NCI-H2081 (cell line): ENCODE measurements at regions not wholly inside any gene's neighbourhood (a gene's known extent, or its start where the extent isn't known, plus 50 kb on each side); places are given as distances from the start of the nearest gene placed in this dataset.
"Not testable (repeated sequence)": the region's sequence is repeated elsewhere in the genome, so short reads cannot be mapped to it uniquely, and the experiment has no call there.

ENCODE experiments used
- DNase-seq, 2 experiments: peaks; one replicate each; lab custom pipeline; 2025; lab: John Stamatoyannopoulos, UW

GRCh38 chr21:35309316-35309715 lies 260.2 kb upstream of the RUNX1 start:
- no peak for DNase-seq

DNA sequence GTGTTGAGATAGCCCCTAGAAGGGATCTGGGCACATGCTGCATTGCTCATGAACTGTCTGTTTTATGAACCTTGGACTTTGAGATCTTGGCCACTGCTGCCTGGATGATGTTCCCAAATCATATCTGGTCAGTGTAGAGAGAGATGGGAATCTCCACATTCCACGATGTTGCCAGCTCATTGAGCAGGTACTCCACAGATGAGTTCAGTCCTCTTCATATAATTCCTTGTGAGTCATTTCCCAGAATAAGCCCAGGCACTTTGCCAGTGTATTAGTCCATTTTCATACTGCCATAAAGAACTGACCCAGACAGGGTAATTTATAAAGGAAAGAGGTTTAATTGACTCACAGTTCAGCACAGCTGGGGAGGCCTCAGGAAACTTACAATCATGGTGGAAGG lies 254.0 kb upstream of the RUNX1 start:
- no peak for DNase-seq

DNA sequence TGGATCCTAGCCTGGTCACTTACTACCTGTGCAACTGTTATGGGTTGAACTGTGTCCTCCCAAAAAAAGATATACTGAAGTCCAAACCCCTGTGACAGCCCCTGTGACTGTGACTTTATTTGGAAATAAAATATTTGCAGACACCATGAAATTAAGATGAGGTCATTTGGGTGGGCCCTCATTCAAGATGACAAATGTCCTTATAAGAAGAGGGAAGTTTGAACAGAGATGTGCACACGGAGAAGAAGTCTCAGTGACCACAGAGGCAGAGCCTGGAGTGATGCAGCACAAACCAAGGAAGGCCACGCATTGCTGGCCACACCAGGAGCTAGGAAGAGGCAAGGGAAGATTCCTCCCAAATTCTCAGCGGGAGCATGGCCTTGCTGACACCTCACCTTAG lies 249.7 kb upstream of the RUNX1 start:
- no peak for DNase-seq

DNA sequence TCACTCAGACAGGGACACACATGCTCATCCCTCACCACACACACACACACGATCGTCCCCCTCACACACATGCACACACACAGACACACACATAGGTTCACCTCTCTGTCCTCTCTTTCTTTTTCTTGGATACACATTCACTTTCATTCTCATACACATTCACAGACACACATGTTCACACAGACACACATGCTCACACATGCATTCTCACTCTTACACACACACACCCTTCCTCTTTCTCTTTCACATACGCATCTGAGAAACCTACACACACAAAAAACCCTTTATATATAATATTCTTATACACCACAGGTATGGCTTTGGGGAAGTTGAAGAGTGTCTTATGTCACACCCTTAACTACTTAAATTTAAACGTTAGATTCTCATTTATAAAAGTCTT lies 248.6 kb upstream of the RUNX1 start:
- DNase-seq: no peak

DNA sequence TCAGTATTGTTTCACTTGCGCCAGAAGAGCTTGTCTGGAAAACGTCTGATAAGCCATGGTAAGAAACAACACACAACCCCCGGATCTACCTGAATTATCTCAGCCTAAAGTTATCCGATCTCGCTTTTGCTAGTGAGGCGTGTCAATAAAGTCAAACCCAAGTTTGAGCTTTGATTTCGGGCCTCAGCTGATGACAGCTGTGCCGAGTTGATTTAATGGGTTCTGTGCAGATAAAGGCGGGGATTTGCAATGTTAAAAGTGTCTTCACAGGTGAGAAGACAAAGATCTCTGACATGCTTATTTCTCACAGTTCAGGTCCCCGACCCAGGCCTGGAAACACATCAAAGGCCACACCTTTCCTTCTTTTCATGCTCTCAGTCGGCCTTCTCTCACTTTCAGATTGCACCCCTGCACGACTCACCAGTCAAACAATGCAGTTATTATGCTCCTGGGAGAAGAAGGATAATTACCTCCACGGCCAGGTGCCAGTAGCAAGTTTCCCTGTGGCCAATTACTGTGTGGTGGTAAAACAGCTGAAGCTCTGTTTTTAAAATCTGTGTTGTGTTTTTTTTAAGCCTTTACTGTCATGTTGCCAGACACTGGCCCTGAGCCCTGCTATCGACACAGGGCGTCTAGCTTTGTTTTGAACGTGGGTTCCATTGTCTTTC lies 245.3 kb upstream of the RUNX1 start:
- DNase-seq: peak; percentile 66 to 86

GRCh38 chr21:35291973-35292627 lies 243.0 kb upstream of the RUNX1 start:
- no peak for DNase-seq

GRCh38 chr21:35291034-35291433 lies 241.9 kb upstream of the RUNX1 start:
- DNase-seq: no peak

- DNase-seq: no peak
These were observed 239.1 kb upstream of the RUNX1 start for GRCh38 chr21:35288238-35288637.

DNA sequence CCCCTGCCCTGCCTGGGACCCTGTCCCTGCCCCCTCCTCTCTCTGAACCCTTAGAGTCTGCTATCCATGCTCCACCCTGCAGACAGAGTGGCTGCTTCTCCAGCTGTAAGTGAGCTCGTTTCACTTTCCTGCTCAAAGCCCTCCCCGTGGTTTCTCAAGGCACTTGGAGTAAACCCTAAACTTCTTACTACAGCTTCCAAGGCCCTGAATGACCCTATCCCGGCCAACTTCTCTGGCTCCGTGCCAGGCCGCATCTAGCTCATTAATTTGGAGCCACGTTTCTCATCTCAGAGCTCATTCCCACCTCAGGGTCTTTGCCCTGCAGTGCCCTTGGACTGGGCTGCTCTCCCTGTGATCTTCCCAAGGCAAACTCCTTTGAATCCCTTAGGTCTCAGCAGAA lies 235.1 kb upstream of the RUNX1 start:
- no peak for DNase-seq

DNA sequence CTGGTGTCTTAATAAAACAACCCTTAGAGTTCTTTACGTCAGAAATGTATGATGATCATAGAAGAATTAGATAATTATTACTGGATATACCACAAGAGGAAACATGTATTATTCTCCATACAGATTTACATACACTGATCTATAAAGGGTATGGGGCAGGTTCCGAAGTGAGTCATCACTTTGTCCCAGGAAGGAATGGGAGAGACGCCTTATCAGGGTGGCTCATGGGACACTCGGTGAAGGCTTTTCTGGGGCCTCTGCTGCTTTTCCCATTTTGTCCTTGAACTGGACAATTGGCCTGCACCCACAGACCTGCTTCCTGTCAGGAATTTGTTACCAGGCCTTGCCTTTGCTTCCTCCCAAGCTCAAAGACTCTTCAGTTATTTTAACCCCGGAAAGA lies 233.8 kb upstream of the RUNX1 start:
- DNase-seq: no peak

- no peak for DNase-seq
These were observed 232.9 kb upstream of the RUNX1 start for GRCh38 chr21:35281956-35282355.

DNA sequence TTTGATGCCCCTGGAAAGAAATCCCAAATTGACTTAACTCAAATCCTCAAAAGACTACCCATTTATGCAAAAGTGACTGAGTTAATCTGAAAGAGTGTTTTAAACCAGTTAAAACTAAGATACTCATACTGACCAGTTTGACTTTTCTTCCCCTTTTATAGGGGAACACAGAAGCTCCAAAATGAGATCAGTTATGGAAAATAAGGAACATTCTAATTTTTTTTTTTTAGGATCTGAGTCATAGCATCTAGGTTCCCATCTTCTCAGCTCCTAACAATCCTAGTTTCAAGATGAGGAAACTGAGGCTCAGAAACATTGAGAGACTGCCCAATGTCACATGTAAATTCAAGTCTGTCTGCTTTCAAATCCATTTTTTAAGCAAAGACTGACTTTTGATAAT lies 231.1 kb upstream of the RUNX1 start:
- DNase-seq: no peak

GRCh38 chr21:35275776-35276175 lies 226.7 kb upstream of the RUNX1 start:
- no peak for DNase-seq

- no peak for DNase-seq
These were observed 225.8 kb upstream of the RUNX1 start for GRCh38 chr21:35274923-35275322.

DNA sequence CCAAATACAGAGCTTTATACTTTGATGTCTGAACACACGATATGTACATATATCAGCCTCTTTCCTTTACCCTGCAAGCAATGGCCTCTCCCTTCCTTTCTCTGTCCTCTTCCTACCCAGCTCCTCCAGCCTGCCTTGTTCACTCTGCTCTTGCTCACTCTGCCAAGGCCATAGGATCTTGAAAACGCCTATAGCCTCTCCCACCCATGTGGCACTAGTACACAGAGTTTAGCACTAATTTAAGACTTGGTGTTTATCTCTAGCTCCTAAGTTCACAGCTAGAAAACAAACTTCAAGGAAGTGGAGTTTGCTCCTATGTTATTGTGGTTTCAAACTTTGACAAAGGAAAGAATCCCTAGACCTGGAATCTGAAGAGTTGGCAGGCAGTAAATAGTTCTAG lies 225.0 kb upstream of the RUNX1 start:
- DNase-seq: no peak

DNA sequence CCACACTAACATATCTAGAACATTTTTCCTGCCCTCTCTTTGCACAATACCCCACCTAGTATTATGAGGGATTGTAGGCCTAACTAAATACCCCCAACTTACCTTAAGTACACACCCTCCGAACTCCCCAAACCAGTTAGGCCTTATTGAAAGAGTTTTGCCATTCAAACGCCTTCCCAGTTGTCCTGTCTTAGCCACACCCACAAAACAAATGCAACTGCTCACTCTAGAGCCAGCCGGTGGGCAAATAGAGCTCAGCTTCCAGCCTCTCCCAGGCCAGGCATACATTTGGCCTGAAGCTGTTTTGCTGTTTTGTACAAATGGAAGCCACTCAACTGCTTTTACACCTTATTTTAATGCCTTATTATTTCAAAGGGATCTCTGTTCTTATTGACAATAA lies 224.2 kb upstream of the RUNX1 start:
- no peak for DNase-seq

- DNase-seq: not testable (repeated sequence)
These were observed 222.4 kb upstream of the RUNX1 start for GRCh38 chr21:35271344-35272118.

- DNase-seq: no peak
These were observed 219.7 kb upstream of the RUNX1 start for GRCh38 chr21:35268817-35269216.

GRCh38 chr21:35268261-35268660 lies 219.2 kb upstream of the RUNX1 start:
- no peak for DNase-seq

DNA sequence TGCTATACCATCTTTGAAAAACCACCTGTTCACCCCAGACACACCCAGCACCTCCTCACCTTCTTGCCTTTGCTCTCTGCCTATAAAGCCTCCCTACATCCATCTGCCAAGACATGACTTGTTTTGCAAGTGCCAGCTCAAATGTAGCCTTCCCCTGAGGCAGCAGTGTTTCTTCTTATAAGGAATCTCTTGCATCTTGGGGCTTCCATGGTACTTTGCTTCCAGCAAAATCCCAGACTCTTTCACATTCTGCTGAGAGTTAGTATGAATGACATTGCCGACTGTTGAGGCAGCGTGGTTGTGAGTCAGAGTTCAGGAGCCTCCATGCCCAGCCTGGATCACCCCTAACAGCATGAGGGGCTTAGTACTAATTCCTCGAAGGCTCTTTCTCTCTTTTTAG lies 217.4 kb upstream of the RUNX1 start:
- no peak for DNase-seq

- DNase-seq: no peak
These were observed 216.2 kb upstream of the RUNX1 start for GRCh38 chr21:35265170-35265877.

DNA sequence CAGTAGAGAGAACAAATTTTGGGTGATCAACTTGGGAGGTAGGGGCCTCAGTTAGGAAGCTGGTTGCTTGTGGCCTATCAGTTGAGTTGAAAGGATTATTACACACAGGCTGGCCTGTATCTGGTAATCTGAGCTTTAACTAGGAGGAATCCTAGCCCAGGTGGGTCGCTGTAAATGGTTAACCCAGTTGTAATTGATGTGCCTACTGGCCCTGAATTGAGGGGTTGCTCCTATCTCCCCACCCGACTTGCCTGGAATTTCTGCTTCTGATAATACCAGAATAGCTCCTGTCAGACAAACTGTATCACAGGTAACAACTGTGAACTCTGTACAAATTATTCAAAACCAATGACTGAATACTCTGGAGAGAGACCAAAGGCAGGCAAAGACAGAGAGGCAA lies 210.4 kb upstream of the RUNX1 start:
- DNase-seq: no peak

DNA sequence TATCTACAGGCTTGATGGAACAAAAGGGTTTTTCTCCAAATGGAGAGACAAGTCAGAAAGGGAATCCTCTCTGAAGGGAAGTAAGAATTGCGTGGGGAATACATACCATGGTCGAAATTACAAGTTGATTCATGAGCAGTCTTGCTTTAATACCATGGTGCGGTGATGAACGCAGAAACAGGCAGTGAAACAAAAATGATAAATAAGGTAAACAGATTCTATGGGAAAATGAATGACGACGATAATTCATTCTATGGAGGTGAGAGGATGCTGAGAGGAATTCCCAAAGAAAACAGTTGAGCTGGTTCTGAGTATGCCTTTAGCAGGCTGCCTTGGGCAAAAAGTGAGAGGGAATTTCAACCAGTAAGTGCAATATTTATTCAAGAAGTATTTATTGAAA lies 209.4 kb upstream of the RUNX1 start:
- no peak for DNase-seq
